HG03095 (cell line): ENCODE measurements at regions not wholly inside any gene's neighbourhood (a gene's known extent, or its start where the extent isn't known, plus 50 kb on each side); places are given as distances from the start of the nearest gene placed in this dataset.

Experiments
- ATAC-seq: cut with Tn5 transposase; IDR thresholded peaks from one replicate; pipeline ENCODE4 v1.9.1; 2021; ENCODE audit warnings: moderate library complexity; ENCODE audit not compliant: unreplicated experiment

- ATAC-seq = no peak
These were observed 168.5 kb downstream of the TEX36 start for GRCh38 chr10:125514206-125515162.

GRCh38 chr10:125513429-125514182 is 169.4 kb downstream of the TEX36 start:
- no peak for ATAC-seq

DNA sequence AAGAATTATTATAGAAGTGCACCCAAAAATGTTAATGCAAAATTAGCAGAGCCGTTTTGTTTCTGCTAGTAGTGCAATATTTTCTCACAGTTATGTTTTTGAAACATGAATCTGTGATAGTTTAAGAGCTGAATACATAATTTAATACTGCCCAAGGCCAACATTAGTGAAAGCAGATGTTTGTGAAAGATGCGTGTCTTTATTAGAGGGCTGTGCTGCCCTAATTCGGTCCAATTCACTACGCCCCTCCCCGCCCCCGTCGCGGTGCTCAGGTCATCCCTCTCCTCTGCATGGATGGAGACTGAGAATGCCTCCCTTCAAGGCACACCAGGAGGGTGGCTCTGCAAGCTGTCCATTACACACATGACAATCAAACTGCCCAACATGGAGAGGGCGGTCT is 172.0 kb downstream of the TEX36 start:
- ATAC-seq = no peak

DNA sequence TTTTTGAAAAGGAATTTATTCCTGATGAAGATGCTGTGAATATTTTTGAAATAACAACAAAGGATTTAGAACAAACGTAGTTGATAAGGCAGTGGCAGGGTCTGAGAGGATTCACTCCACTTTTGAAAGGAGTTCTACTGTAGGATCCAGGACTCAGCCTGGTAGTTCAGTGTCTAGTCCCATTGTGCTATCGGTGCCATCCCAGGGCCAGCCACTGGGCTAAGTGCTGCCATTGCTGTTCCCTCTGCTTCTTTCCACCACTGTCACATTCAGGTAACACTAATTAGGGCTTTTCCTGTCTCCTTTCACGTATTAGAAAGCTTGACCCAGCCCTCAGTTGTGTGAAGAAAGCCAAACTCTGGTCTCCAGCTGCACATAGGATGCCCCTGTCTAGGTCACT is 177.3 kb downstream of the TEX36 start:
- ATAC-seq = no peak

DNA sequence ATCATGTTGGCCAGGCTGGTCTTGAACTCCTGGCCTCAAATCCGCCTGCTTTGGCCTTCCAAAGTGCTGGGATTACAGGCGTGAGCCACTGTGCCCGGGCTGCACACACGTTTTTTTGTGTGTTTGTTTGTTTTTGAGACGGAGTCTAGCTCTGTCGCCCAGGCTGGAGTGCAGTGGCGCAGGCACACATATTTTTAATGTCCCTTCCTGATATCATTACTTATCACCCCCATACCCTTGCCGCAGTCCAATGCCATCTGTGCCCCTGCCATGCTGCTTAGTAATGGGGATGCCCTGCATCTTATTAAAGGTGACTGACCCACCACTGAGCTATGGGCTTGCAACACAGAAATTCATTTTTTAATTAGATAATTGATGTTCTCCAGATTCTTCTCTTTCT is 180.7 kb downstream of the TEX36 start:
- ATAC-seq = no peak

GRCh38 chr10:125495386-125495785 is 187.6 kb downstream of the TEX36 start:
- ATAC-seq = no peak

DNA sequence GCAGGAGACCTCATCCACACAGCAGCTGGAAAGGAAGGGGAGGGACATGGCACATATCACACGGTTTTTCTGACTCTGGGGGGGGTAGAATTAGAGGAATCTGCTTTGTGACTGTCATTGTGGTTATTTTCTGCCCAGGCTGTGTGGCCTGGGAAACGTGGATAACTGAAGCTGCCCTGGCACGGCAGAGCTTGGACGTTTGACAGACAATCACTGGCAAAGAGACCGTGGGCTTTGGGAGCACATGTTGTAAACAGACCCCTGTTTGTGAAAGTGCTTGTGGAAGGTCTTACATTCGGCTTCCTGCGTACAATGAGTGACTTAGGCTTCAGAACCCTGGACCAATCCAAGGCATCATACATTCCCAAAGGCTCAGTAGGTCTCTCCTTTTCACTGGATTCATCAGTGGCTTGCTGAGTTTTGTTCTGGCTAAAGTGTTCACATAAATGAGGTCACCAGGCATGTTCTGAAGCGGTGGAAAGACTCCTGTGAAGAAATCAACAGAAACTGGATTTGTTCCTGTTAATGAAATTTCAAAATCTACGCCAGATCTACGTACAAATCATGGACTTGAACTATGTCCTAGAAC is 188.2 kb downstream of the TEX36 start:
- no peak for ATAC-seq

- no peak for ATAC-seq
These were observed 191.6 kb downstream of the TEX36 start for GRCh38 chr10:125491381-125491780.

DNA sequence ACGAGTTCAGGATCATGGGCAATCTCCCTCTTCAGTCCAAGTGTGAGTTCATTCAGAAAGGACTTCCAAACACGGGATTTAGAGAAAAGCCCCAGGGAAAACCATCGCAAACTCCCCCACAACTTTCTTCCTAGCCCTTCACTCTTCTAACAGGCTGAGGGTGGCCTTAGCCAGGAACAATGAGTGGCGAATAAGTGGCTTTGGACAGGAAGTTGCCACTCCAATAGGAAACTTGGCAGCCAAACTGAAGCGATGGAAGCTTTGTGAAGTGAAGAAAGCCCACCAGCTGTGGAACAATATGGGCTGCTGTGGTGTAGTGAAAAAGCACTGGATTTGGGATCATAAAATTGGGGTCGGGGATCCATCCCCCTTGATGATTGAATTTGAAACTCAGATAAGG is 193.2 kb downstream of the TEX36 start:
- ATAC-seq = no peak

DNA sequence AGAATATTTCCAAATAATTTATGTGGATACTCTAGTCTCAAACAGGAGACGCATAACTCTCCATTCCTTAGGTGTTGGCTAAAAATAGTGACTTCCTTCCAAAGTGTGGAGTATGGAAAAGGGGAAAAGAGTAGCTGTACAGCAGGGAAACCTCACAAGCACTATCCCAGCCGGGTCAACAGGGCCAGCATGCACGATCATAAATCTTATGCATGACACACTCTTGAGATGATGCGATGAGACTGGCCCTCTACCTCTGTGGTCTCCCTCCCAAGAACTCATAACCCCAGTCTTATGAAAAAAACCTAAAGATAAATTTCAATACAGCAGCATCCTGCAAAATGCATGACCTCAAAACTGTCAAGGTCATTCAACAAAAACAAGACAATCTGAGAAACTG is 197.3 kb downstream of the TEX36 start:
- ATAC-seq = no peak

DNA sequence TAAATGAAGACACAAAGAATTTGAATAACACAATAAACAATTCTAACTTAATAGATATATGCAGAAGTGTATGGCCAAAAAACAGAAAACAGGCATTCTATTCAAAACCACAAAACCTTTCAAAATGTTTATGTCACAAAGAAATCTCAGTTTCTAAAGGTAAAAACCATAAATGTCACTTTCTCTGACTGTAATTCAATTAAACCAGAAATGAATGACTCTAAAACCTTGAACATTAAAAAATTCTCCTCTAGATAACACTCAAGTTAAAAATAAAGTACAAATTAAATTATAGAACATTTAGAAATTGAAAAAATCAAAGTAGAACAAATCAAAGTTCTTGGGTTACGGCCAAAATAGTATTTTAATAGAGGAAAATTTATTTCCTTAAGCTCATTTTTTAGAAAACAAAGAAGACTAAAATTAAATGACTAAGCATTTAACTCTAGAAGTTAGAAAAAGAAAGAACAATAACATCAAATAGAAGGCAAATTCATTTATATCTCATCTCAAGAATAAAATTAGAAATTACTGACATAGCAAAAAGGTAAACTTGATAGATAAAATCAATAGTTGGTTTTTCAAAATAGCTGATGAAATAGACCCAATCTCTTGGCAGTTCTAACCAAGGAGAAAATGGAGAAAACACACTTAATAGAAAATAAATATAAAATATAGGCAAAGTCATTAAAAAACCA is 198.8 kb downstream of the TEX36 start:
- ATAC-seq = no peak

GRCh38 chr10:125482637-125483036 is 200.3 kb downstream of the TEX36 start:
- ATAC-seq = no peak

- ATAC-seq = no peak
These were observed 200.9 kb downstream of the TEX36 start for GRCh38 chr10:125482108-125482507.

- no peak for ATAC-seq
These were observed 203.9 kb downstream of the TEX36 start for GRCh38 chr10:125479059-125479458.

DNA sequence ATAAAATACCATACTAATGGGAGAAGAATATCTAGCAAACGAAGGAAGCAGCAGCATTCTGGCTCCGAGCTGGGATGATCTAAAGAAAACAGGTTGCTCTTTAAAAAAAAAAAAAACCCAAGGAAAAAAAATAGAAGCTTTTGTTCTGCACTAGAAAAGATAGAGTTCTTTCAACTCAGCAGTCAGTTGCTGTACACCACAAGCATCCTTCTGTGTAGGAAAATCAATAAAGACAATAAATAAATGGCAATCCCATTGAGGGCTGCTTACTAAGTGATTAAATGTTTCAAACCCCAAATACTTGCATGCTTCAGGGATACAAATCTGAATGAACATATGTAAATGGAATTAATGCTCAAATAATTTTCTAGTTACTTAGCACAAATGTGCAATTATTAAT is 207.1 kb downstream of the TEX36 start:
- ATAC-seq = no peak

GRCh38 chr10:125473143-125473793 is 209.7 kb downstream of the TEX36 start:
- no peak for ATAC-seq

DNA sequence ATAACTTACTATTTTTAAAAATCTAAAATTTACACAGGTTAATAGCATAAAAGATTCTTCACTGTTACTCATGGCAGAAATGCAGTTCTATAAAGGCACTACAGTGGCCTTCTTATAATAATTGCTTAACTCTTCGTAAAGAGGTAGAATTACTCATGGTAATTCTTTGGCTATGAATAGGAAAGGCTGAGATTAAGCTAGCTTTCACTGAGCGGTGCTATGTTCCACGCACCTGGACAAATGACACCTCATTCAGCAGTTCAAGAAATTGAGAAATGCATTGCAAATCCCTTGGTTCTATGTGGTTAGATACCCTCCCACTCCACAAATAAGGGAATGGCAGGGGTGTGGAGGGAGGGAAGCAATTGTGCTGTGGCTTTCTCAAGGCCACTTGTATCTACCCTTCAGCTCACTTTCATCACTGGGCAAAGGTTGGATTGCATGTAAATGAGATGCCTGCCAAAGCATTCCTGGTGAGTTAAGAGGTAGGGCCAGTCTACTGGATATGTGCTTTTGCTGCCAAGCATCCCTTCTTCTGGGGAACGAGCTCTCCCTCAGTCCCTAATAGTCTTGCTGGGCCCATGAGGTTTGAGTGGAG is 210.9 kb downstream of the TEX36 start:
- ATAC-seq = no peak

DNA sequence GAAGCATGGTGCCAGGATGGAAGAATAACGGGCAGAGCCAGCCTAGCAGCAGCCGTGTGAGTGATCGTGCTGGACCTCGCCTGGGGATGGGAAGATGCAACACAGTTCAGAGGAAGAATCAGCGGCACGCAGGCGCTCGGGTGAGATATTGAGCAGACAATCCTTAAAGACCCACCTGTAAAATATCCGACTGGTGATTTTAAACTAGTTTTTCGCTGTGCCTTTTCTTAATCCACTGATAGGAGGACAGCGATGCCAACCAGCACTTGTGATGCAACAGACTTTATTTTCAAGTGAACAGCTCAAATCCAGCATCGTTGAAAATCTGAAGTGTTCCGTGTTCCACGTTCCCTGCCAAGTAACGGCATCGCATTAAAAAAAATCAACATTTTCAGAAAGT is 214.7 kb downstream of the TEX36 start:
- no peak for ATAC-seq

GRCh38 chr10:125466685-125467084 is 216.3 kb downstream of the TEX36 start:
- ATAC-seq = no peak

- ATAC-seq = no peak
These were observed 220.1 kb downstream of the TEX36 start for GRCh38 chr10:125462845-125463244.
